Peyer's patch (tissue), 4 donors: ENCODE measurements at regions not wholly inside any gene's neighbourhood (a gene's known extent, or its start where the extent isn't known, plus 50 kb on each side); places are given as distances from the start of the nearest gene placed in this dataset.
"Not testable (repeated sequence)": the region's sequence is repeated elsewhere in the genome, so short reads cannot be mapped to it uniquely, and the experiment has no call there.

Experiments
- POLR2A ChIP-seq, 2 donors: fragments of 450-650 bp; IDR thresholded peaks; one replicate each; pipeline ENCODE4 v1.5.1; 2017; ENCODE audit warnings: antibody characterized with exemption in 2 of 2, mild to moderate bottlenecking in 2 of 2, moderate library complexity in 2 of 2
- TF ChIP-seq, protein P1 (sequence below), 6 experiments: fragments of 450-650 bp in 4 of 6; fragments of 200-600 bp in 2 of 6; sonication (generic) in 1 of 6; IDR thresholded peaks; one replicate each; pipeline ENCODE4 v1.5.1; 2017 to 2019; ENCODE audit warnings: antibody characterized with exemption in 6 of 6, mild to moderate bottlenecking in 3 of 6, moderate library complexity in 1 of 6

DNA sequence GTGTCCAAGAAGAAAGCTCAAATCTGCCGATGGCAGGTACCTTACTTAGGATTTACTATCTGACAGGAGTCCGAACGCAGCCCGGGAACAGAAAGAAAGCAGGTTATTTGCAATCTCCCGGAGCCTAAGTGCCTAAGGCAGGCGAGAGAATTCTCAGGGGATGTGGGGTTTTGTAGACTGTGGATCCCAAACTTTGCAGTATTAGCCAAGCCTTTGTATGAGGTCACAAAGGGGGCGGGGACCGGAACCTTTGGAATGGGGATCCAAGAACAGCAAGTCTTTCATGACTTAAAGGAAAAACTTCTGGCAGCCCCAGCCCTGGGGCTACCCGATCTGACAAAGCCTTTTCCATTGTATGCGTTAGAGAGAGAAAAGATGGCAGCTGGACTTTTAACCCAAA is 80.6 kb upstream of the RUBCNL start:
- TF ChIP-seq, protein P1, sequence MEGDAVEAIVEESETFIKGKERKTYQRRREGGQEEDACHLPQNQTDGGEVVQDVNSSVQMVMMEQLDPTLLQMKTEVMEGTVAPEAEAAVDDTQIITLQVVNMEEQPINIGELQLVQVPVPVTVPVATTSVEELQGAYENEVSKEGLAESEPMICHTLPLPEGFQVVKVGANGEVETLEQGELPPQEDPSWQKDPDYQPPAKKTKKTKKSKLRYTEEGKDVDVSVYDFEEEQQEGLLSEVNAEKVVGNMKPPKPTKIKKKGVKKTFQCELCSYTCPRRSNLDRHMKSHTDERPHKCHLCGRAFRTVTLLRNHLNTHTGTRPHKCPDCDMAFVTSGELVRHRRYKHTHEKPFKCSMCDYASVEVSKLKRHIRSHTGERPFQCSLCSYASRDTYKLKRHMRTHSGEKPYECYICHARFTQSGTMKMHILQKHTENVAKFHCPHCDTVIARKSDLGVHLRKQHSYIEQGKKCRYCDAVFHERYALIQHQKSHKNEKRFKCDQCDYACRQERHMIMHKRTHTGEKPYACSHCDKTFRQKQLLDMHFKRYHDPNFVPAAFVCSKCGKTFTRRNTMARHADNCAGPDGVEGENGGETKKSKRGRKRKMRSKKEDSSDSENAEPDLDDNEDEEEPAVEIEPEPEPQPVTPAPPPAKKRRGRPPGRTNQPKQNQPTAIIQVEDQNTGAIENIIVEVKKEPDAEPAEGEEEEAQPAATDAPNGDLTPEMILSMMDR (IDR thresholded peaks at IDR 0.05), result not testable (repeated sequence)
- not testable (repeated sequence) for TF ChIP-seq POLR2A (IDR thresholded peaks at IDR 0.05)
